ENCODE measurements at regions not wholly inside any gene's neighbourhood (a gene's known extent, or its start where the extent isn't known, plus 50 kb on each side); places are given as distances from the start of the nearest gene placed in this dataset.

DNA sequence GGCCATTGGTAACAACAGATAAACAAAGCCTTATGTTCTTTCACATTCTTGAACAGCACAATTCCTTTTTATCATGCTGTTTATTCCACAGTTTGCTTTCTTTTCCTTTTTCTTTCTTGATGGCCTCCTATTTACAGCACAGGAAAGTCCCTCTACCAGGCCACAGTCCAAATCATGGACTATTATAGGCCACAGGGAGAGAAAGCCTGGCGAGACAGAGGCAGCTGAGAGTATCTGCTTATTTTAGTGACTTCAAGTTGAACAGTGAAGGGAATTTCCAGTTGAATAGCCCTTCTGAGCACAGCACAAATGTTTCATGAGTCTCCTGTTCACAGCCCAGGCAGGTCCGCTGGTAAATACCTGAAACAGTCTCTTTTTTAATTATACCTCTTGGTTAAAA is 263.7 kb upstream of the ARID1B start:
- Mint-ChIP-seq H3K9me3 (no peaks in the 10 kb centered on the region), H3K27me3 (ENCODE audit: insufficient read depth, low read depth, poor library complexity) (peaks cover 2% of the 10 kb centered on the region), H3K4me3 (no peak overlapping the region), H3K27ac (no peak overlapping the region), H3K36me3 (ENCODE audit: low read depth) (no peaks in the 10 kb centered on the region), H3K4me1 (no peaks in the 10 kb centered on the region)
- Histone ChIP-seq H3K79me2 (replicated peaks; ENCODE audit: insufficient read depth) (no peaks in the 10 kb centered on the region), H3K36me3 (ENCODE audit: insufficient read depth) (no peaks in the 10 kb centered on the region), H3F3A (replicated peaks; ENCODE audit: low read depth) (no peaks in the 10 kb centered on the region), H3K9me2 (ENCODE audit: insufficient read depth) (no peaks in the 10 kb centered on the region), H2AFZ (0 out of 2 replicates have a peak overlapping the region, but pooled peaks have one; percentile 59), H3K4me1 (ENCODE audit: insufficient read depth) (no peaks in the 10 kb centered on the region), H3K4me2 (no peak overlapping the region), H3K27me3 (ENCODE audit: insufficient read depth) (no peaks in the 10 kb centered on the region), H3K4me3 (no peak overlapping the region), H3K27ac (ENCODE audit: low read depth) (no peak overlapping the region), H4K20me1 (replicated peaks; ENCODE audit: insufficient read depth) (no peaks in the 10 kb centered on the region)
- ATAC-seq (no peak), DNase-seq (ENCODE audit: low spot score) (no peak)
- TF ChIP-seq, protein P1, sequence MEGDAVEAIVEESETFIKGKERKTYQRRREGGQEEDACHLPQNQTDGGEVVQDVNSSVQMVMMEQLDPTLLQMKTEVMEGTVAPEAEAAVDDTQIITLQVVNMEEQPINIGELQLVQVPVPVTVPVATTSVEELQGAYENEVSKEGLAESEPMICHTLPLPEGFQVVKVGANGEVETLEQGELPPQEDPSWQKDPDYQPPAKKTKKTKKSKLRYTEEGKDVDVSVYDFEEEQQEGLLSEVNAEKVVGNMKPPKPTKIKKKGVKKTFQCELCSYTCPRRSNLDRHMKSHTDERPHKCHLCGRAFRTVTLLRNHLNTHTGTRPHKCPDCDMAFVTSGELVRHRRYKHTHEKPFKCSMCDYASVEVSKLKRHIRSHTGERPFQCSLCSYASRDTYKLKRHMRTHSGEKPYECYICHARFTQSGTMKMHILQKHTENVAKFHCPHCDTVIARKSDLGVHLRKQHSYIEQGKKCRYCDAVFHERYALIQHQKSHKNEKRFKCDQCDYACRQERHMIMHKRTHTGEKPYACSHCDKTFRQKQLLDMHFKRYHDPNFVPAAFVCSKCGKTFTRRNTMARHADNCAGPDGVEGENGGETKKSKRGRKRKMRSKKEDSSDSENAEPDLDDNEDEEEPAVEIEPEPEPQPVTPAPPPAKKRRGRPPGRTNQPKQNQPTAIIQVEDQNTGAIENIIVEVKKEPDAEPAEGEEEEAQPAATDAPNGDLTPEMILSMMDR (conservative IDR thresholded peaks at IDR 0.05; ENCODE audit: low read depth in 2 of 2): no peak
- TF ChIP-seq EZH2 (IDR thresholded peaks at IDR 0.05; ENCODE audit: low read depth, unreplicated experiment) (no peak), JUNB (IDR thresholded peaks at IDR 0.05; ENCODE audit: unreplicated experiment) (no peak), ZNF114 (CRISPR knock-in tag; IDR thresholded peaks at IDR 0.05) (no peak), NANOG (IDR thresholded peaks at IDR 0.05; ENCODE audit: borderline replicate concordance) (no peak), CREB1 (CRISPR knock-in tag; IDR thresholded peaks at IDR 0.05; ENCODE audit: low read depth) (no peak), ZNF331 (CRISPR knock-in tag; IDR thresholded peaks at IDR 0.05; ENCODE audit: low read depth) (no peak), POLR2AphosphoS5 (IDR thresholded peaks at IDR 0.05; ENCODE audit: low read depth) (no peak), EZH2phosphoT487 (IDR thresholded peaks at IDR 0.05; ENCODE audit: unreplicated experiment) (no peak), STAT1 (IDR thresholded peaks at IDR 0.05; ENCODE audit: unreplicated experiment) (no peak)
- TF ChIP-seq, protein P2, sequence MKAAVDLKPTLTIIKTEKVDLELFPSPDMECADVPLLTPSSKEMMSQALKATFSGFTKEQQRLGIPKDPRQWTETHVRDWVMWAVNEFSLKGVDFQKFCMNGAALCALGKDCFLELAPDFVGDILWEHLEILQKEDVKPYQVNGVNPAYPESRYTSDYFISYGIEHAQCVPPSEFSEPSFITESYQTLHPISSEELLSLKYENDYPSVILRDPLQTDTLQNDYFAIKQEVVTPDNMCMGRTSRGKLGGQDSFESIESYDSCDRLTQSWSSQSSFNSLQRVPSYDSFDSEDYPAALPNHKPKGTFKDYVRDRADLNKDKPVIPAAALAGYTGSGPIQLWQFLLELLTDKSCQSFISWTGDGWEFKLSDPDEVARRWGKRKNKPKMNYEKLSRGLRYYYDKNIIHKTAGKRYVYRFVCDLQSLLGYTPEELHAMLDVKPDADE (IDR thresholded peaks at IDR 0.05): no peak
- TF ChIP-seq, protein P3, sequence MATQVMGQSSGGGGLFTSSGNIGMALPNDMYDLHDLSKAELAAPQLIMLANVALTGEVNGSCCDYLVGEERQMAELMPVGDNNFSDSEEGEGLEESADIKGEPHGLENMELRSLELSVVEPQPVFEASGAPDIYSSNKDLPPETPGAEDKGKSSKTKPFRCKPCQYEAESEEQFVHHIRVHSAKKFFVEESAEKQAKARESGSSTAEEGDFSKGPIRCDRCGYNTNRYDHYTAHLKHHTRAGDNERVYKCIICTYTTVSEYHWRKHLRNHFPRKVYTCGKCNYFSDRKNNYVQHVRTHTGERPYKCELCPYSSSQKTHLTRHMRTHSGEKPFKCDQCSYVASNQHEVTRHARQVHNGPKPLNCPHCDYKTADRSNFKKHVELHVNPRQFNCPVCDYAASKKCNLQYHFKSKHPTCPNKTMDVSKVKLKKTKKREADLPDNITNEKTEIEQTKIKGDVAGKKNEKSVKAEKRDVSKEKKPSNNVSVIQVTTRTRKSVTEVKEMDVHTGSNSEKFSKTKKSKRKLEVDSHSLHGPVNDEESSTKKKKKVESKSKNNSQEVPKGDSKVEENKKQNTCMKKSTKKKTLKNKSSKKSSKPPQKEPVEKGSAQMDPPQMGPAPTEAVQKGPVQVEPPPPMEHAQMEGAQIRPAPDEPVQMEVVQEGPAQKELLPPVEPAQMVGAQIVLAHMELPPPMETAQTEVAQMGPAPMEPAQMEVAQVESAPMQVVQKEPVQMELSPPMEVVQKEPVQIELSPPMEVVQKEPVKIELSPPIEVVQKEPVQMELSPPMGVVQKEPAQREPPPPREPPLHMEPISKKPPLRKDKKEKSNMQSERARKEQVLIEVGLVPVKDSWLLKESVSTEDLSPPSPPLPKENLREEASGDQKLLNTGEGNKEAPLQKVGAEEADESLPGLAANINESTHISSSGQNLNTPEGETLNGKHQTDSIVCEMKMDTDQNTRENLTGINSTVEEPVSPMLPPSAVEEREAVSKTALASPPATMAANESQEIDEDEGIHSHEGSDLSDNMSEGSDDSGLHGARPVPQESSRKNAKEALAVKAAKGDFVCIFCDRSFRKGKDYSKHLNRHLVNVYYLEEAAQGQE (IDR thresholded peaks at IDR 0.05; ENCODE audit: unreplicated experiment): no peak
- TF ChIP-seq, protein P4, sequence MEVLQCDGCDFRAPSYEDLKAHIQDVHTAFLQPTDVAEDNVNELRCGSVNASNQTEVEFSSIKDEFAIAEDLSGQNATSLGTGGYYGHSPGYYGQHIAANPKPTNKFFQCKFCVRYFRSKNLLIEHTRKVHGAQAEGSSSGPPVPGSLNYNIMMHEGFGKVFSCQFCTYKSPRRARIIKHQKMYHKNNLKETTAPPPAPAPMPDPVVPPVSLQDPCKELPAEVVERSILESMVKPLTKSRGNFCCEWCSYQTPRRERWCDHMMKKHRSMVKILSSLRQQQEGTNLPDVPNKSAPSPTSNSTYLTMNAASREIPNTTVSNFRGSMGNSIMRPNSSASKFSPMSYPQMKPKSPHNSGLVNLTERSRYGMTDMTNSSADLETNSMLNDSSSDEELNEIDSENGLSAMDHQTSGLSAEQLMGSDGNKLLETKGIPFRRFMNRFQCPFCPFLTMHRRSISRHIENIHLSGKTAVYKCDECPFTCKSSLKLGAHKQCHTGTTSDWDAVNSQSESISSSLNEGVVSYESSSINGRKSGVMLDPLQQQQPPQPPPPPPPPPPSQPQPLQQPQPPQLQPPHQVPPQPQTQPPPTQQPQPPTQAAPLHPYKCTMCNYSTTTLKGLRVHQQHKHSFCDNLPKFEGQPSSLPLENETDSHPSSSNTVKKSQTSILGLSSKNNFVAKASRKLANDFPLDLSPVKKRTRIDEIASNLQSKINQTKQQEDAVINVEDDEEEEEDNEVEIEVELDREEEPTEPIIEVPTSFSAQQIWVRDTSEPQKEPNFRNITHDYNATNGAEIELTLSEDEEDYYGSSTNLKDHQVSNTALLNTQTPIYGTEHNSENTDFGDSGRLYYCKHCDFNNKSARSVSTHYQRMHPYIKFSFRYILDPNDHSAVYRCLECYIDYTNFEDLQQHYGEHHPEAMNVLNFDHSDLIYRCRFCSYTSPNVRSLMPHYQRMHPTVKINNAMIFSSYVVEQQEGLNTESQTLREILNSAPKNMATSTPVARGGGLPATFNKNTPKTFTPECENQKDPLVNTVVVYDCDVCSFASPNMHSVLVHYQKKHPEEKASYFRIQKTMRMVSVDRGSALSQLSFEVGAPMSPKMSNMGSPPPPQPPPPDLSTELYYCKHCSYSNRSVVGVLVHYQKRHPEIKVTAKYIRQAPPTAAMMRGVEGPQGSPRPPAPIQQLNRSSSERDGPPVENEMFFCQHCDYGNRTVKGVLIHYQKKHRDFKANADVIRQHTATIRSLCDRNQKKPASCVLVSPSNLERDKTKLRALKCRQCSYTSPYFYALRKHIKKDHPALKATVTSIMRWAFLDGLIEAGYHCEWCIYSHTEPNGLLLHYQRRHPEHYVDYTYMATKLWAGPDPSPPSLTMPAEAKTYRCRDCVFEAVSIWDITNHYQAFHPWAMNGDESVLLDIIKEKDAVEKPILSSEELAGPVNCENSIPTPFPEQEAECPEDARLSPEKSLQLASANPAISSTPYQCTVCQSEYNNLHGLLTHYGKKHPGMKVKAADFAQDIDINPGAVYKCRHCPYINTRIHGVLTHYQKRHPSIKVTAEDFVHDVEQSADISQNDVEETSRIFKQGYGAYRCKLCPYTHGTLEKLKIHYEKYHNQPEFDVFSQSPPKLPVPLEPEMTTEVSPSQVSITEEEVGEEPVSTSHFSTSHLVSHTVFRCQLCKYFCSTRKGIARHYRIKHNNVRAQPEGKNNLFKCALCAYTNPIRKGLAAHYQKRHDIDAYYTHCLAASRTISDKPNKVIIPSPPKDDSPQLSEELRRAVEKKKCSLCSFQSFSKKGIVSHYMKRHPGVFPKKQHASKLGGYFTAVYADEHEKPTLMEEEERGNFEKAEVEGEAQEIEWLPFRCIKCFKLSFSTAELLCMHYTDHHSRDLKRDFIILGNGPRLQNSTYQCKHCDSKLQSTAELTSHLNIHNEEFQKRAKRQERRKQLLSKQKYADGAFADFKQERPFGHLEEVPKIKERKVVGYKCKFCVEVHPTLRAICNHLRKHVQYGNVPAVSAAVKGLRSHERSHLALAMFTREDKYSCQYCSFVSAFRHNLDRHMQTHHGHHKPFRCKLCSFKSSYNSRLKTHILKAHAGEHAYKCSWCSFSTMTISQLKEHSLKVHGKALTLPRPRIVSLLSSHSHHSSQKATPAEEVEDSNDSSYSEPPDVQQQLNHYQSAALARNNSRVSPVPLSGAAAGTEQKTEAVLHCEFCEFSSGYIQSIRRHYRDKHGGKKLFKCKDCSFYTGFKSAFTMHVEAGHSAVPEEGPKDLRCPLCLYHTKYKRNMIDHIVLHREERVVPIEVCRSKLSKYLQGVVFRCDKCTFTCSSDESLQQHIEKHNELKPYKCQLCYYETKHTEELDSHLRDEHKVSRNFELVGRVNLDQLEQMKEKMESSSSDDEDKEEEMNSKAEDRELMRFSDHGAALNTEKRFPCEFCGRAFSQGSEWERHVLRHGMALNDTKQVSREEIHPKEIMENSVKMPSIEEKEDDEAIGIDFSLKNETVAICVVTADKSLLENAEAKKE (CRISPR knock-in tag; IDR thresholded peaks at IDR 0.05): no peak

All from GM23338 (cell line).